HG03571 (cell line): ENCODE measurements at regions not wholly inside any gene's neighbourhood (a gene's known extent, or its start where the extent isn't known, plus 50 kb on each side); places are given as distances from the start of the nearest gene placed in this dataset.

ENCODE experiments used
- ATAC-seq: cut with Tn5 transposase; IDR thresholded peaks from one replicate; pipeline ENCODE4 v1.9.1; 2021; ENCODE audit not compliant: unreplicated experiment

DNA sequence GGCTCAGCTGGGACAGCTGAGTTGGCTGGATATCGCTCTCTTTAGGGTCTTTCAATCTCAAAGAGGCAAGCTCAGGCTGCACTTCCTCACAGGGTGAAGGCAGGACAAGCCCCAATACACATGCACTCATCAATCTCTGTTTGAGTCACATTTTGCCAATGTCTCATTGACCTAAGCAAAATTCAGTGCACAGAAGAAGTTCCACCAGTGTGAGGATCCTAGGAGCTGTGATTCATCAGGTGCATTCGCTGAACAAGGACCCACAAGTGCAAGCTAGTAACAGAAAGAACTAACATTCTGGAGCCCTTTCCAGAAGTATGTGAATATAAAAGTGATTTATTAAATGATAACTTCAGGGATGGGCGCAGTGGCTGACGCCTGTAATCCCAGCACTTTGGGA lies 477.2 kb downstream of the GPAM start:
- no peak for ATAC-seq

DNA sequence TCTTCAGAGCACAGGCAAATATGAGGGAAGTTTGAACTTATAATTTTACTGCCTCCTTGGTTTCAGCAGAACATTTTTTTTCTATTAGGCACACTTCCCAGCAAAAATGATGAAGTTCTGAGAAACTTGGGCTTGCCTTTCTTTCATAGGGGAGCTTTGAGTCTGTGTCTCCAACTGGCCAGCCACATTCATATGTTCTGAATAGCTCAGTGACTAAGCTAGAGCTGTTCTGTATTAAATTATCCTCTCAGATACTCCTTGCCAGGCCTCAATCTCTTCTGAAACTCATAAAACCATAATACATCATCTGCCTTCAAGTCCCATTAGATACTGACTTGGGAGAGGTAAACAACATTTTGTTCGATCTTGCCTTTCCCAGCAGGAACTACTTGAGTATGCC lies 476.5 kb downstream of the GPAM start:
- ATAC-seq, result no peak

DNA sequence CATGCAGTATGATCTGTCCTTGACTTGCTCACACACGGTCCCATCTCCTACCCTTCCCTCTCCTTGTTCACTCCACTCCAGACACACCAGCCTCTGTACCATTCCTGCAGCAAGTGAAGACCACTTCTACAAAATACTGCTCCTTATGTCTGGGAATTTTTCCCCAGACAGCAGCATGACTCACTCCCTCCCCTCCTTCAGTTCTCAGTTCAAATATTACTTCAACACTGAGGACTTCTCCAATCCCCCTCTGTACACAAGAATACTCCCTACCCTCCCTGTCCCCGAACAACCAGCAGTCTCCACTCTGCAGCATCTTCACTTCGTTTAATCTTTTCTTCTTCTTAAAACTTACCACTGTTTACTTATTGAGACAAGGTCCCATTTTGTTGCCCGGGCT lies 474.0 kb downstream of the GPAM start:
- ATAC-seq, result no peak

DNA sequence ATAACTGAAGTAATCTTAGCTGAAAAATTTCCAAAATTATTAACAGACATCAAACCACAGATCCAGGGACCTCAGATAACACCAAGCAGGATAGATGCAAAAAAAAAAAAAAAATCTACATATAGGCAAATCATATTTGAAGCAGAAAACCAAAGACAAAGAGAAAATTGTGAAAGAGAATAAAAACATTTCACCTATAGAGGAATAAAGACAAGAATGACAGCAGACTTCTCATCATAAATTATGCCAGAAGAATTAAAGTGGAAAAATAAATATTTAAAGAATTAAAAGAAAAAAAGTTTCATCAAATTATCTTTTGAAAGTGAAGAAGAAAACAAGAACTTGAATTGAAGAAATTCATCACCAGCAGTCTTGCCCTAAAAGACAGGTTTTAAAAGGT lies 467.5 kb downstream of the GPAM start:
- ATAC-seq, result no peak

DNA sequence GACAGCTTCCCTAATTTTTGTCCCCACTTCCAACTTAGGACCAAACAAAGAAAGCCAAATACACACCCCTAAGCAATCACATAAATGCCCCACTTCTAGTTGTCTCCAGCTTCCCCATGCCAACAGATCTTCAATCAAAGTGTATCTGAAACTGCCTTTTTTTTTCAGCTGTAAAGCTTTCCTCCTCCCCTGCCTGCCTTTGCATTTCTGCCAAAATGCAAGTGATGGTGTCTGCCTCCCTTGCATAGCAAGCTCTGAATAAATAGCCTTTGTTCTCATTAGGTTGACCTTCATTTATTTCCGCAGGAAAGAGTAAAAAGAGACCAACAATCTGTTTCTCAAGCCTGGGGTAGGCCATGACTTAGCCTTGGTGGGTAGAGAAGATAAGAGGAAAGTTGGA lies 459.4 kb downstream of the GPAM start:
- ATAC-seq, result no peak

DNA sequence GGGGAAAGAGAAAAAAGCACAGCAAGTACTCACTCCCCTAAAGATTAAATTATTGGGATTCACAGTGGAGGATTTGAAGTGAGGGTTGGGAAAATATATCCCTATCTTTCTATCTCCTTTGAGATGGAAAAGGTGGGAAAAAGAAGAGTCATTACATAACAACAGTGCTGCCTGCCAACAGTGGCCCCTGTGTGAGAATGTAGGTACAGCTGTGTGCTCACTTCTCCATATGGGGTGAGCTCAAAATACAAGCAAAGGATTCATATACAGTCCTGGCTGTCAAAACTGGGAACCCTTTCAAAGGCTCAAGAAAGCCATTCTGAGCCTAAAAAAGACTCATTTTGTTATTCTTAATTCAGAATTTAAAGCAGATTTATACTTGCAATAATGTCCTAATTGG lies 458.5 kb downstream of the GPAM start:
- ATAC-seq, result no peak

DNA sequence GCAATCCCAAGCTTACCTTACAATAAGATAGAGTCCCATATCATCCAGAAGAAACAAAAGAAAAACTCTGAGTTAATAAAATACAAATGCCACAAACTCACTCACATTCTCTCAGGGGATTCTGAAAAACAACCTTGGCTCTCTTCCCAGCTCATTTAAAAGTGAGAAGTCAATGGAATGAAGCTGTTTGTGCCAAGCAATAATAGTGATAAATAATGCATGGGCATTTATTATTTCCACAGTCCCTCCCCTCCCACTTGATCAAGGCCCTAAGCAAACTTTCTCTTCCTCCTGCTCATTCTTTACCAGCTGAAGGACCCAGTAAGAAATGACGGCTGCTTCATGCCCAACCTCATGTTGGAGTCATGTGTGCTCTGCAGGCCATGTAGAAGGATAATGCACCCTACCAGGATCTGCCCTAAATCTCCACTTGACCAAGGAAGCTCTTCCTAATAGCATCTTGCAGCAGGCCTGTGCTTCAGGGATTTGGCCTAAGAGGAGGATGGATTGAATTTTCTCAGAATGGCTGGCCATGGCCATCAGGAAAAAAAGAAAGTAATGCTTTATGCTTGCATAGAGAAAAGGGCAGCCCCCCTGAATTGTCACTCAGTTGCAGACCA lies 451.3 kb downstream of the GPAM start:
- no peak for ATAC-seq

DNA sequence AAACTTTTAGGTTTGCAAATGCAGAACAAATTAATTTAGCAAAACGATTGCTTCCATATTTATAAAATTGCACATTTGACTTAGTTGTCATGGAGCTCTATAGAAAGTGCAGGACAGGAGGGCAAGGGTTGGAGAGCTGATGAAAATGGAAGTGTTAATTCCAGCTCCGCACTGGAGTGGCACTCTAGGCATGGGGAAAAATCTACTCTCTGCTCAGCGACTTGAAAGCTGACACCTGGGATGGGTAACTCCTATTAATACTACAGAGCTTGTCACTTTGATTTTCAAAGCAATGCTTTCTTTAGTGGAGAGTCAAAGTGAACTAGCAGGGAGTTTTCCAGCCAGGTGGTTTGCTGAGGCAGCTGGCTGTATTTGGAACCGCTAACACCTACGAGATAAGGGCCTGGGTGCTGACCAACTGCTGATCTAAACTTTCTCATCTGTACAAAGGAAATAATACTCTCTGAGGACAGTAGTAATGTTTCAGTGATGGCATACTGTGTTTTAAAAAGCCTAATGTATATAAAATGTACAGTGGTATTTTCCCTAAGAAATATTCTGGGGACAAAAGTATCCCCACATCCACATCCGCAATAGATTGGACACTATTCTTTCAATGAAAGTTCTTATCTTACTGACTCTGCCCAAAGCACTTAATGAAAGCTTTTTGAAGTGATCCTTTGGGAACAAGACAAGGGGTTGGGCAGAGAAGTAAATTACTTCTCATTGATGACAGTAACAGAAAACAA lies 444.3 kb downstream of the GPAM start:
- ATAC-seq, result no peak

DNA sequence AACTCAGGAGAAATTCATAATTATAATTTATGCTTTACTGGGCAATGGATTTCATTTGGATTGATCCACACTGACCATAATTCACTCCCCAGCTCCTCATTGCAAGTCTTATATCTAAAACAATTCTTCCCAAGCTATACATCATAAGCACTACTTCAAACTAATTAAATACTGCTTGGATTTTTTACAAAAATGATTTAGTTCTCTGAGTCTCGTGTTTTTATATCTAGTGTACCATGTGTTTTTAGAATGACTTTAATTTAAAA lies 443.8 kb downstream of the GPAM start:
- ATAC-seq, result no peak

DNA sequence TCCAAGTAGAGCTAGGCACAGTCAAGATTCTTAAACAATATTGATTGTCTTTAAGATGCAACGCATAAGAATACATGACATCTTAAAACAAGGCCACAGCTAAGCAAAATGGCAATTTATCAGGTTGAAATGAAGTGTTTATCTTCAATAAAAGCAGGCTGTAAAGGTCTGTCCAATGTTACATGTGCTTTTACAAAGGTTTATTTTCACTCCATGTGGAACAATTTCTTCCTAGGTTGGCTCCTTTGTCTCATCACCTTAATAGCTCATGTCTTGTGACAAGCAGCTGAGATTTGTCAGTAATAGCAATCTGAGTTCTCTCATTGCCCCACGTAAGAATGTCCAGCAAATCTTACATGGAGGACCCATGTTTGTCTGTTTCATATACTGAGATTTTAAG lies 437.6 kb downstream of the GPAM start:
- ATAC-seq, result no peak

DNA sequence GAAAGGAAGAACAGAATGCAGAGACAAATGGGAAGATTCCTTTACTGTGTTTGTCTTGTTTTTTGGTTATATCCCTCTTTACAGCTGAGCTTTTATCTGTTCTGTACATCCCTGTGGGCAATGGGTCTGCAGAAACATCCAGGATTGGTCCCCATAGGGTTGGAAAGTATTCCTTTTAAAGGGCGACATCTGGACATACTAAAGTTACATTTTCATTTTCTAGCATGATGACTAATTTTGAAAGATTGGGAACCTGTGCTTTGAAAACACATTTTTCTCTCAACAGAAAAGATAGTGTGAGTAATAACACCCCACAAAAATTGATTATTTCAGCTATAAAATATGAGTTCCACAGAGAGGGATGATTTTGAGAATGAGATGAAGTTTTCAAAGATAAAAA lies 435.8 kb downstream of the GPAM start:
- no peak for ATAC-seq

DNA sequence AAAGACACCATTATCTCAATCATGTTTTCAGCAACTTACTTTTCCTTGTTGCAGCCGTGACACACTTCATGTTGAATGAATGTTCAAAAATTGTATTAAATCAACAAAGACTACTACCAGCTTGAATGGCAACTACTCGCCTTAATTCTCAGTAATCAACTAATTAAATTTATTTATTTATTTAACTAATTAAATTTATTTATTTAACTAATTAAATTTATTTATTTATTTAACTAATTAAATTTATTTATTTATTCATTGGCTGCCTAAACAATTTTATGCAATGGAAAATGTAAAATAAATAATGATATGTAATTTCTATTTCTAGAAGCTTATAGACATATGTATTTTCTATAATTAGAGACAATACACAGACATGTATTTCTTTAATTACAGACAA lies 435.4 kb downstream of the GPAM start:
- no peak for ATAC-seq

DNA sequence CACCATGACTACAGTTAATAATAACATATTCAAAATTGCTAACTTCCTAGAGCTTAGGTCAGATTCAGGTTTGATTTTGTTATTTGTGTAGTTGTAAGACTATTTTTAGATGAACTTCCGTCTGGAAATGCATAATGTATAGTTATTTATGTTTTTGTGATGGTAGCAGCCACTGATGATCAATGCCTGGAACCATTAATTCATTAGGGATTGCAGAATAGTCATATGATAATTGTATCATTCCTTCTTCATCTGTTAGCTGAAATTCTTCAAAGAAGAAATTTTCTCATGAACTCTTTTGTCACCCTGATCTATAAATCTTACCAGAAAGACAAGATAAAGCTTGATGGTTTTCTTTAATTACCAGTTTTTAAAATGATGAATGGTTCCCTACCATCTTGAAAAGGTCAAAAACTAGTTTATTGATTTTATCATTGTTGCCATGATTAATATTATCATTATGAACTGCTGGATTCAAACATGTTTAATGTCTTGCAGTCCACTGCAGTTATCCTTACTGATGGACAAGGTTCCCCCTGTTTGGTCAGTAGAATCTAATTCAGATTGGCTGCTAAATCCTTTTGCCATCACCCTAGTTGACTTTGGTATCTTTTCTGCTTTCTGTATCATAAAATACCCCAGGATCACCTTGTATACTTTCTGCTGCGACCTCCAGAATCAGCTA lies 433.3 kb downstream of the GPAM start:
- ATAC-seq, result no peak

DNA sequence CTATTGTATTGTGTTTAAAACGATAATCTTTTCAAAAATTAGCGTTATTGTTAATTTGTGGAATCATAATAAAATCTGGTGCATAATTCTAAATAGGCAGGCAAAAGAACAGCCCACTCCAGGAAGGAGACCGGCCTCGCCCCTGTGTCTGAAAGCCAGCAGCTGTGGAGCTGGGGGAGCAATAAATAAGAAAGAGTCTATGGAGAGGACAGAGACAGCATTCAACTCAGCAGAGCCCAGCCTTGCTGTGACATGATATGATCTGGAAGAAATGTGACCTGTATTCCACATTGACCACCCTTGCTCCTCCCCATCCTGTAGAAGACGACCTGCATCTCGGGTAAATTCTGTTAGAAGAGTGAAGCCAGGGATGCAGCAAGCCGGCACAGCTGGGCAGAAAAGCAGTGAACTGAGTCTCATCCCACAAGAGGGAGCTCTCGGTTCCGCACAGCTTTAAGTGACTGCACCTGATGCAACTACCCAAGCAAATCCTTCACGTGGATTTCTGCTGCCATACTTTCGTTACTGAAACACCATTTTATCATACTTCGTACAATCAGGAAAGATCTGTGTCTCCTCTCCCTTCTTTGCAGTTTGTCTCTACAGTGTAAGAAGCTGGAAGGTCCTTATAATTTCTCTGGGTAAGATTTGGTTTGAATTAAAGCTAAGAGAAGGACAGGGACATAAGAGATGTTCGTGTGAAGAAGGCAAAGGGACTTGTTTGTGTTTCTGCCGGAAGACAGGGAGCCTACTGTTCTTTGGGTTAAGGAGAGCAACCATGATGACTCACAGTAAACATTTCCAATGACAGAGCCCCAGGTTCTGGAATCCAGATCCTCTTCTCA lies 427.1 kb downstream of the GPAM start:
- no peak for ATAC-seq

DNA sequence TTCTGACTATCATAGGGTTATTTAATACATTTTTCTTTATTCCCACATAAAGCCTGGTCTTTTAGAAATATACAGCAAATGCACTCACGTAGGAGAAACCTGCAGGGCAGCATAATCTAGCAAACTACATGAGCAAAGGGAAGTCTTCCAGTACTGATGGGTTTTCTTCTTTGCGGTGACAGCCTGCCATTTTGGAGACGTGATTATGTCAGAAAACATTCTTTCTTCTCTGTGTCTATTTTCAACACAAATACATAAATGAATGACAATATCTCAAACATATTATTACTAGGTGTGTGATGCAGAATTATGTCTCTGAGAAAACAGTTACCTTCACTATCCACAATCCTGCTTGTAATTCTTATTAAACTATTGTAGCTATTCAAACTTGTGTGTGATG lies 425.0 kb downstream of the GPAM start:
- ATAC-seq, result no peak

DNA sequence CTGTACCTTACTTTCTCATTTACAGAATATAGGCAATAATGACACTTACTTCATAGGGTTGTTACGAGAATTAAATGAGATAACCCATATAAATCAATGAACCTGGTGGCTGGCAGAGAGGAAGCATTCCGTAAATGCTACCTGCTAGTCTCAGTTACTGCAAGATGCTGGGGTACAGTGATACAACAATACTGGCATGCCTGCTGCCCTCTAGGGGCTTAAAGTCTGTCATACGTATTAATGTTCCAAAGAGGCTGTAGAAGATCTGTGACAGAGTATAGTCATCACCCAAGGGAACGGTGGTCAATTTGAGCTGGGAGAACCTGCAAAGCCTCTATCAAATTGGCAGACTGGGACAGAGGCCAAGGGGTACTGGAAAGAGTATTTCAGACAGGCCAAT lies 421.5 kb downstream of the GPAM start:
- ATAC-seq, result no peak

DNA sequence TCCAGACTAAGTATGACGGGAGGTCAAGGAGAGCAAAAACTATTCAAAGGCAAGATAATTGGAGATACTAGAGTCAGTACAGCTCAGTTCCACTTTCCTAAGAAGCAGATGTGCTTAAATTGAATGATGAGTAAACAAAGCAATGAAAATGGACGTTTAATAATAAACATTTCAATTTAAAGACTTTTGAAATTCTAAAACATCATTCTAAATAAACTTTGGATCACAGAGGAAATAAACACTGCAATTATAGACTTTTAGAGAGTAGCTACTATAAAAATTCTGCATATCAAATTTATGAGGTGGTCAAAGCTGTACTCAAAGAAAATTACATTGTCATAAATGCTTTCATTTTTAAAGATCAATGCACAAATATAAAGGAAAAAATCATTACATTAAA lies 418.3 kb downstream of the GPAM start:
- no peak for ATAC-seq

DNA sequence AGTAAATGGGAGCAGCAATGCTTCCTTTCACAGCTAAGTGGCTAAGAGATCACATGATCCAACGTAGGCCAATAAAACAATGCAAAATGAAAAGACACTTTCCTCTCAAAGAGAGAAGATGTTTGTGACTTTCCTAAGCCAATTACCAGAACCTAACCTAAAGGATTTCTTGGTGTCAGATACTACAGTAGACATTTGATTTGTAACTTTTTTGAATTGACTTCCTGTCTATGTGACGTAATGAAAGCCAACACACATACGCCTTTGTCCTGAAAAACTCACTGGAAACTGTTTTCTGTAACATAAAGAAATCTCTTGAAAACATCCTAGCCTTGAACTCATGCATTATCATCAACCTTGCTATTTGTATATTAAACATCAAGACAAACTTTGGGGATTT lies 417.1 kb downstream of the GPAM start:
- no peak for ATAC-seq

DNA sequence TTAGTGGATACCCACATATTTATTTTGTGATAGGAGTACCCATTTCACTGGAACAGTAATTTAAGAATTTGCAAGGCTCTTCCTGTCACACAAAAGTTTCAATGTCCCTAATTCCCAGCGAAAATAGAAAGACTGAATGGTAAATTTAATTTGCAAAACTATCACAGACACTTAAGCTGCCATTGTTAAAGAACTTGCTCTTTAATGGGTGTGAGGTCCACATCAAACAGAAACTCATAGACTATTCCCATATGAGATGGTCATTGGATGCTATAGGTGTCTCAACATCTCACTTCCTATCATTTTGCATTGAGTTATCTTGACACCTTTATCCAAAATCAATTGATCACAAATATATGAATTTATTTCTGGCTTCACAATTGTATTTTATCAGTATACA lies 415.9 kb downstream of the GPAM start:
- no peak for ATAC-seq

DNA sequence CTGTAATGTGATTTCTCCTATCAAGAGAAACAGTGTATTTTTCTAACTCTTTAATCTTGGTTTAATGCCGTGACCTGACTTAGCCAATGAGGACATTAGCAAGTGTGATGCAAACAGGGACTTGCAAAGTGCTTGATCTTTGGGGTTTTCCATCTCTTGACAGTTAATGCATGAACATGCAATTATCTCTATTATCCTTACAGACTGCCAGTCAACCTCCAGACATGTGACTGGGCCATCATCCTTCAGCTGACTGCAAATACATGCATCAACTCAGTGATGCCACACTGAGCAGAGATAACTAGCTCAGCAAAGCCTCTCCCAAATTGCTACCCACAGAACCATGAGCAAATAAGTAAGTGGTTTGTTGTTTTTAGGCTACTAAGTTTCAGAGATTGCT lies 409.6 kb downstream of the GPAM start:
- ATAC-seq, result no peak

DNA sequence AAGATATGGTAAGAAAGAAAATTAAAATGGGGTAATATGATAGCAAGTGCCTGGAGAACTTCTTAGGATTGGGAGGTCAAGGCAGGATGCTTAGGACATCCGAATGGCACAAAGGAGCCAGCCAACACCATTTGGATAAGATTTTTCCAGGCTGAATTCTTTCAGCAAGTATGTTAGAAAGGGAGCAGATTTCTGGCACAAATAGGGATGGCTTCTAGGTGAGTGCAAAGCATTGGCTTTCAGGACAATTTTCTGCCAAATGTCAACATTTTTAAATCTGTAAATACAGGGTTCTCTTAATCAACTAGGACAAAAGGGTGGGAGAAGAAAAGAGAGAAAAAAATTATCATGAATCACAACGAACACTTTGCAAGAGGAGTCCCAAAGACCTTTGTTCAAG lies 409.1 kb downstream of the GPAM start:
- no peak for ATAC-seq

DNA sequence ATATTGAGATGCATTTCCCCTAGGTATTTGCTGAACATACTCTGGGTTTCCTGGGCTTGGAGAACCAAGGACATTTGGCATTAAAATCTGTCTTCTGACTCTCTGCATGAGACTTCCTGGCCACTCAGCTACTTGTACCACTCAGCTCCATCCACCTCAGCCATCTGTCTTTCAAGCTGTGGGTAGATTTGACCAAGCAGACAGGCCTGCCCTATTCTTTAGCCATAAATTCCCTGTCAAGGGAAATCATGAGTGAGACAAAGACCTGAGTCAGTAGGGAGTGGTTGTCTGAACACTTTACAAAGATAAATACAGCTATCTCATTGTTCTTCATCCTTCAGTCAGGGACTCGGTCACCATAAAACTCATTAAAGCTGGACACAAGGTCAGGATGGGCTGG lies 399.1 kb downstream of the GPAM start:
- ATAC-seq, result no peak
